T-helper 1 cell treated with Interleukin-12 subunit alpha and Interleukin-12 subunit beta and Interleukin-4 antibody, amounts not matched to agents 30 ng/mL and 1 ng/mL, for 36 hours (primary cell): ENCODE measurements at regions not wholly inside any gene's neighbourhood (a gene's known extent, or its start where the extent isn't known, plus 50 kb on each side); places are given as distances from the start of the nearest gene placed in this dataset.
"Not testable (repeated sequence)": the region's sequence is repeated elsewhere in the genome, so short reads cannot be mapped to it uniquely, and the experiment has no call there.

Source experiments
- intact Hi-C: fragments of 100-400 bp; cut with micrococcal nuclease; formaldehyde crosslinking; loops from one replicate; pipeline ENCODE4 v1.15.1; 2024

DNA sequence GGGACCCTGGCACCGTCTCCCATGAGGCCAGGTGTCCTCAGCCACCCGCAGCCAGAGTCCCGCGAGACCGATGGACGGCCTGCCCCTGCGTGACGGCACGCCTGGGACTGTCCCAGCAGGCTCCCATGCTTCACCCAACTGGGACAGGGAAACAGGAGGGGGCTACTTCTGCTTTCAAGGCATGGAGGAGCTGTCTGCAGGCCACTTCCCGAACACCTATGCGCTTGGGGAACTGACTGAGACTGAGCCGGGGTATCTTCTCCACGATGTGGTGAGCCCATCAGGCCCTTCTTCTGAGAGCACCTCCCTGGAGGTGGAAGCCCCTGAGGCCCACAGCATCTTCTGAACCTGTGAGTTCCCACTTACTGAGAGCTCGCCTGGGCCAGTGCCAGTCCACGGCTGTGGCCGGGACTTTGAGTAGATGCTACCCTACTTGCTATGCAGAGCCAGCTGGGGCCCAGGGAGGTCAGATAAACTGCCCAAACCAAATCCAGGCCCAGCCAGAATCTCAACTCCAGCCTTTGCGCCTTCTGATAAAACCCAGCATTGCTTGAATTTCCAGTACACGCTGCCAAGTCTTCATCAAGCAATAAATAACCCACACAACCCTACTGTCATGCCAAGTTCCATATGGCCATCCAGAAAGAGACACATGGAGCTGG is 85.4 kb upstream of the METTL9 start:
- intact Hi-C loops, result not testable (repeated sequence)

DNA sequence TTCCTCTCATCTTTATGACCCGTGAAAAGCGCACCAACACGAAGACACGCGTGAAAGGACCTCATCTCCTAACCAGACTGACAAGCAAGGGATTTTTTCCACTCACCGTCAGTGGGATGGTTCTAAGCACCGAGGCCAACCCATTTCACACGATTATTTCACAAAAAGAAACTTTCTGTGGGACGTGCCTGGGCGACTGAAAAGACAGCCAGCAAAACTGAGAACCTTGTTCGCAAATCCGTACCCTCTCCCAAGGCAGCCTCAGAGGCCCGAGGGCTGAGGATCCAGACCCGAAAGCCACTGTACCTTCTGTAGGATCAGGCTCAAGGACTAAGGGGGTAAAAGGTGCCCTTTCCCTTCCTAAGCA is 84.9 kb upstream of the METTL9 start:
- intact Hi-C loops, result not testable (repeated sequence)

- intact Hi-C loops, result not testable (repeated sequence)
Measured at GRCh38 chr16:21516705-21517040, 82.7 kb upstream of the METTL9 start.

DNA sequence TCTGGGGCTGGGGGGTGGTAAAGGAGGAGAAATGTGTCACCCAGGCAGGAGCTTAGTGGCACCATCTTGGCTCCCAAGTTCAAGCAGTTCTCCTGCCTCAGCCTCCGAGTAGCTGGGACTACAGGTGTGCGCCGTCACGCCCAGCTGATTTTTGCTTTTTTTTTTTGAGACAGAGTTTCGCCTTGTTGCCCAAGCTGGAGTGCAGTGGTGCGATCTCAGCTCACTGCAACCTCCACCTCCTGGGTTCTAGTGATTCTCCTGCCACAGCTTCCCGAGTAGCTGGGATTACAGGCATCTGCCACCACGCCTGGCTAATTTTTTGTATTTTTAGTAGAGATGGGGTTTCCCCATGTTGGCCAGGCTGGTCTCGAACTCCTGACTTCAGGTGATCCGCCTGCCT is 82.1 kb upstream of the METTL9 start:
- intact Hi-C loops, result not testable (repeated sequence)

- intact Hi-C loops, result loop anchor here (1.0 to 10.0 kb wide), 7 partner anchors 17 to 672 kb away; partner anchors contain the start of genes DCUN1D3 and LYRM1
Measured at GRCh38 chr16:21519361-21520133, 79.8 kb upstream of the METTL9 start.

GRCh38 chr16:21520134-21521047 is 79.0 kb upstream of the METTL9 start:
- intact Hi-C loops, result loop anchor here (1.0 to 10.0 kb wide), 5 partner anchors 18 to 671 kb away; partner anchors contain the start of genes DCUN1D3 and LYRM1

DNA sequence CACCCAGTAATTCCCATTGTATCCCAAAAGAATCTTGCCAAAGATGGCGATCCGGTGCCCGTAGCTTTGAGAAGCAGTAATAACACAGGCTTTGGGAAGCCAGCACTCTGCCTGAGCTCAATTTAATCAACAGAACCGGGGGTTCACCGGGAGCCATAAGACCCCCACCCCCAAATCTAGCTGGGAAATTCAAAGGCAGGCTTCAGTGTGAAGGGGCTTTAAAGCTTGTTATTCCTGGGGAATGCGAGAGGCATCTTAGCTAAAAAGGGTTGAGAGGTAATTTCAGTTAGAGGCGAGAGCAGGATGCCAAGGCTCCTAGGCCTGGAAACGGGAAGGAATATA is 78.4 kb upstream of the METTL9 start:
- intact Hi-C loops, result loop anchor here (5.0 to 10.0 kb wide), 3 partner anchors 36 to 619 kb away; partner anchors contain the start of genes DCUN1D3 and LYRM1

- intact Hi-C loops, result loop anchor here (5.0 to 10.0 kb wide), 3 partner anchors 36 to 619 kb away; partner anchors contain the start of genes DCUN1D3 and LYRM1
Measured at GRCh38 chr16:21521390-21522143, 77.8 kb upstream of the METTL9 start.

DNA sequence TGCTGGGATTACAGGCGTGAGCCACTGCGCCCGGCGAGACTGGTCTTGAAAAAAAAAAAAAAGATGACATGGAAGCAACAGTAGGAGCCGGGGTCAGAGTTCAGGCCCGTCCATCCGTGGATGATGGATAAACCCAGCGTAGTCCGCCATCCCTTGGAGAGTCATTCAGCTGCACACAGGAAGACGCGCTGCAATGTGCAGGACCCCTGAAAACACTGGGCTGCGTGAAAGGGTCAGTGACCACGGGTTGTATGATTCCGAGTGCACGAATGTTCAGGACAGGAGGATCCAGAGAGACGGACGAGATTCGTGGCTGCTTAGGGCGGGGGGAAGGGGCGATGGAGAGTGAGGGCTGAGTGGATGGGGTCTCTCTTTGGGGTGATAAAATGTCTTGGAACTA is 76.5 kb upstream of the METTL9 start:
- intact Hi-C loops, result loop anchor here (5.0 to 10.0 kb wide), 3 partner anchors 34 to 621 kb away; partner anchors contain the start of genes DCUN1D3 and LYRM1

DNA sequence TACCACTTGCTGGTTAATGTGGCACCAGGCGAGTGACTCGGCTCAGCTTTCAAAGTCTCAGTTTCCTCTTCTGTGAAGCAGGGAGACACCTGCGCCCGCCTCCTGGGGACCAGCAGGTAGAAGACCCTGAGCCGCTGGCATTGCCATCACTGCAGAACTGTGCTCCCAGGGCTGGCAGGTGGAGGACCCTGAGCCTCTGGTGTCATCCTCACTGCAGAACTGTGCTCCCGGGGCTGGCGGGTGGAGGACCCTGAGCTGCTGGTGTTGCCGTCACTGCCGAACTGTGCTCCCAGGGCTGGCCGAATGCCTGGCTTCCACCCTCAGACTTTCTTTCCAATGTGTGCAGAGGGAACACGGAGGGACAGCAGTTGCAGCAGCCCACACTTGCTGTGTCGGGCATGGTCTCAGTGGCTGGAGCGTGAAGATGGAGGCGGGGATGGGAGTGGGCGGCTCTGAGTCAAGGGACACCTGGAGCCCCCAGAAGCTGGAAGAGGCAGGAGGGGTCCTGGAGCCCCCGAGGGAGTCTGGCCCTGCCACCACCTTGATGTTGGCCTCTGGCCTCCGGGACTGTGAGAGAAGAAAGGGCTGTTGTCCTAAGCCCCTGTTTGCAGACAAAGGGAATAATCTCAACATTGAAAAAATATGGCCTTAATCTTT is 75.8 kb upstream of the METTL9 start:
- intact Hi-C loops, result loop anchor here (5.0 to 10.0 kb wide), 3 partner anchors 34 to 621 kb away; partner anchors contain the start of genes DCUN1D3 and LYRM1

GRCh38 chr16:21524068-21524751 is 75.2 kb upstream of the METTL9 start:
- intact Hi-C loops, result loop anchor here (5.0 to 10.0 kb wide), 3 partner anchors 33 to 622 kb away; partner anchors contain the start of genes DCUN1D3 and LYRM1

- intact Hi-C loops, result loop anchor here (5.0 to 10.0 kb wide), 3 partner anchors 33 to 622 kb away; partner anchors contain the start of genes DCUN1D3 and LYRM1
Measured at GRCh38 chr16:21524752-21525028, 74.7 kb upstream of the METTL9 start.

GRCh38 chr16:21525029-21525895 is 74.1 kb upstream of the METTL9 start:
- intact Hi-C loops, result loop anchor here (10.0 kb wide), 1 partner anchor 360 kb away; no protein-coding TSS in a partner anchor

GRCh38 chr16:21525956-21526922 is 73.1 kb upstream of the METTL9 start:
- intact Hi-C loops, result loop anchor here (10.0 kb wide), 1 partner anchor 361 kb away; no protein-coding TSS in a partner anchor

DNA sequence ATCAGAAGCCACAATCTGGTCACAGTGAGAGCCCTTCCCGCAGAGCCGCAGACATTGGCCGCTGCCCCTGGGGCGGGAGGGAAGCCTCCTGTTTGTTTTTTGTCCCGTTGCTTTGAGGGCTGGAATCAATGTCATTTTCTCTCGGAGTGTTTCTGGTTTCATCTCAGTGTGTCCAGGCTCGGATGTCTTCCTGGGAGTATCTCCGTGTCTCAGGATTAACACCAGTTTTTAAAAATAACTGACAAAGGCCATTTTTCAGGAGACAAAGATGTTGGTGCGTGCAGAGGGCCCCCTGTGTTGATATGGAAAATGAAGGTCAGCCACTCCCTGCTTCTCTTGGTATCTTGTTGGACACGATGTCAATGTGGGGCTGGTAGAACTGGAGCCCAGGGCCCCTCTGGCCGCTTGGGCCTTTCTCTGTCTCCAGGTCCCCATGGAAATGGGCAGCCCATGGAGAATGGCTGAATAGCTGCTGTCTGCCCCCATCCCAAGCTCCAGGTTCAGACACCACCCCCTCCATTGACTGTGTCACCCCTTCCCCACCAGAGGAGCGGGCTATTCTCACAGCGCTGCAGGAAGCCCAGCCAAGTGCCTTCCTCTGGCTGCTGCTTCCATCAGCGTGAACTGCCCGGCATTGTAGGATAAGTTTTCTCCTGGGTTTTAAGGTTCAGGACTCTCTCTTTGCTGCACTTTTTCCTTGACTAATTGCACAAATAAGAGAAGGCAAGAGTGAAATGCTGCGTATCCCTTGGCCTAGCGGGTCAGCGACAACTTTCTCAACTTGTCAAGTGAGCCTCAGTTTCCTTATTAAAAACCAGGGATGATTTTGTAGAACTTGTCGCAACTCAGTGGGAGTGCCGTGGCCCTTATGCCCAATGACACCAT is 72.2 kb upstream of the METTL9 start:
- intact Hi-C loops, result loop anchor here (10.0 kb wide), 1 partner anchor 362 kb away; no protein-coding TSS in a partner anchor

GRCh38 chr16:21529060-21529658 is 70.2 kb upstream of the METTL9 start:
- intact Hi-C loops, result loop anchor here (10.0 kb wide), 1 partner anchor 364 kb away; no protein-coding TSS in a partner anchor
